ENCODE measurements at regions not wholly inside any gene's neighbourhood (a gene's known extent, or its start where the extent isn't known, plus 50 kb on each side); places are given as distances from the start of the nearest gene placed in this dataset.

DNA sequence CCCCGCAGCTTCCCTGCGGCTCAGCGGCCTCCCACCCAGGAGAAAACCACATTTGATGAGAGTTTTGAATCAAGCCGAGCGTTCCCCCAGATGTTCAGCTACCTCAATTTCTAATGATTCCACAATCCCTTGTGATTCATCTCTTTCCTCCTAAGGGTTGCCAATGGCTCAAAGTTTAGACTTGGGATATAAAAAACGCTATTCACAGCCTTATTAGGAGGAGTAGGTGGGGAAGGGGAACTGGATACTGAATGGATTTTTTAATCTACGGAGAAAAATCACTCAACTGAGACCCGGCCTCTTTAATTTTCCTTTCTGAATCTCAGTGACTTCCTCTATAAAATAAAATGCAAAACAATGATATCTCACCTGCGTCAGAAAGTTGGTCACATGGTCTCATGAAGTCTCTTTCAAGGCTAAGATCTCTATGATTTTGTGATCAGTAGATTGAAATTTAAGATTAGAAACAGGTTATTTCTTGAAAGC lies 192.6 kb upstream of the TCF4 start:
- no peak for DNase-seq (ENCODE audit: low spot score)

DNA sequence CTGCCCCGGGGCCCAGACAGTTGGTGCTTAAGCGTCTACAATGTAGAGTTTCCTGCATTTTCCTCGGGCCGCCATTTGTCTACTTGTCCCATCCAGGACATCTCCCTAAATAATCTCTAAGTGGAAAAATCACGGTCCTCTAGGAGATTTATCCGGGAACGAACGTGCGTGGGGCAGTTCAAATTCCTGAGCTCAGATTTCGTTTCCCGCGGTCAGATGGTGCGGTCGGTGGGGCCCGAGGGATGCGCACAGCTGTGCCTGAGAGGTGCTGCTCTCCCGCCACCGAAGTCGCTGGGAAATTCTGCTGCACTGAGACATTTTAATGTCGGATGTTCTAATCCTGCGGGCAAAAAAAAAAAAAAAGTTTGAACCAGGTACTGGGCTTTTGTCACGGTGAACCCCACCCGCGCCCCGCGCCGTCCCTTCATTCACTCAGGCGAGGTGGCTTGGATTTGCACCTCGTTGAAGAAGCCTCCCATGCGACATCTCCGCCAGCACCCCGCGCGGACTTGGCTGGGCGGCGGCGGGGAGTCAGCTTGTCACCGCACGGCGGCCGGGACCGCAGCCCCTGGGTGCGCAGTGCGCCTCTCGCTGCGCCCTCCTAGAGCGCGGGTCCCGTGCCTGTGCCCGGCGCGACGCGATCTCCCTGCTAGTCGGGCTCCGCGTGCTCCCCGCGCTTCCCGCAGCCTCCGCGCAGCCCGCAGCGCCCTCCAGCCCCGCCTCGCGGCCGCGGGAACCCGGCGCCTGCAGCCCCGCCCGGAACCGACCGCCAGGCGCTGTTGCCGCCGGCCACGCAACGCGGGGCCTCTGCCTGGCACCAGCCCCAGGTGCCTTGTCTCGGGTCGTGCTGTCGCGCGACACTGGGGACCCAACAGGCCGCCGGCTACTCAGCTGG lies 191.9 kb upstream of the TCF4 start:
- no peak for DNase-seq (ENCODE audit: low spot score)

DNA sequence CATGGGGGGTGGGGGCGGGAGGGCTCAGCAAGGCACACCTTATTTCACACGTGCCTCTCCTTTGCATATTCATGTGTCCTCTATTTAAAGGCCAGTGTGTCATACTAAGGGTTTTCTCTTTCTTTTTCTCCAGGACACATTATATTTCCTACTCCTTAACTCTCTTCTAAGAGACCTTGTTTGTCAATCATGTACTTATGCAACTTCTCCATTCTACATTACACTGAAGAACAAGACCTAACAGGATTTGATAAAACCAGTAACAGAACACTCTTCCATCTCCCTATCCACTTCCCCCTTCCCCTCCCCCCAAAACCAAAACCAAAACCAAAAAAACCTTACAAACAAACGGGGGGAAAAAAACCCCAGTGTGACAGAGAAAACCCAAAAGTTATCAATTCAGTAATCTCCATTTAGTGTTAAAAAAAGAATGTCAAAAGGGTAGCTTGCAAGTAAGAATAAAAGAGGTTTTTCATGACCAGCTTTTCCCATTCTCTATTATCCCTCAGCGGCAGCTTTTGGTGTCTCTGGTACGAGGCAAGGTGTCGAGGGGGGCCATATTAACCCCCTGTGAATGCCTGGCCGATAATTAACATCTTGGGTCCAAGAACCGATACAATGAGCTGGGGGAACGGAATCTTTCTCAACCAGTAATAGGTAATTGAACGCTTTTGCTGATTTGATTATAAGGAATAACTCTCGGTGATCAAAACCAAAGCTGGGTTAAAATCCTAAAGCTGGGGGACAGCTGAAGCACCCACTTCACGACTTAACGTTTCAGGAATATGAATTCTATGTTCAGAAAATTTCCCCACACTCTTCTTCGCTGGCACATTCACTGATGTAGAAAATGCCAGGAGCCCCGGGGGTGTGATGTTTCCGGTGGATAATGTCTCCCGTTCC lies 191.0 kb upstream of the TCF4 start:
- DNase-seq (ENCODE audit: low spot score), result no peak

GRCh38 chr18:55777666-55778304 lies 189.8 kb upstream of the TCF4 start:
- DNase-seq (ENCODE audit: low spot score), result no peak

DNA sequence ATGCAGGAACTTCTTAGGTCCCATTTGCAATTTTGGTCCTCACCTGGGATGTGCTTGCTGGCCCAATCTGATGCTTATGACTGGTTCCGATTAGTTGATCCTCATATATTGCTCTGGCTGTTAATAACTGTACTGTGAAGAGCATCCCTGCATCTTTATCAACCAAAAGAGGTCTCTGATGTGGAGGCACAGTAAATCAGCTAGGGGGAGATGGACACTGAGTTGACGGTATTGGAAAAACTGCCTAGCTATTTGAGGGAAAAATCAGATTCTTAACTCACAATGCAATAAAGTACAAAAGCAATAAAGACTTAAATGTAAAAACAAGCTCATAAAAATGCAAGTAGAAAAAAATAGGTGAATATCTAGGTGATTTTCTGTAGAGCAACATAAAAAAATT lies 188.0 kb upstream of the TCF4 start:
- DNase-seq (ENCODE audit: low spot score), result no peak

DNA sequence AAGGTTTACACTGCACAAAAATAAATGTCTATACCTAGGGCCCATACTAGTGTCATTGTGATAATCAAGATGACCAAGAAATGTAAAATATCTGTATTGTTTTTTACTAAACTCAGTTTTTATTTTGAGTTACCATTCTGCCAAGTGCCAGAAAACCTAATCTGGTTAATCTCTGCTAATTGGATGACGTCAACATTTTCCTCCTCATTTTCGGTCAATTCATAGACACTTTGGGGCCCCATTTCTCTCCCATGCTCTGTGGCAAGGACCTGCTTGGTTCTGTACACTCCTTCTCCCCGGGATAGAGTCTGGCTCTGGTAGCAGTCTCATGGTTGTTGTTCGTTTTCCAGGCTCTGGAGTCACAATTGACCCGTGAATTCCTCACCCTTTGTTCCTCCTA lies 186.5 kb upstream of the TCF4 start:
- DNase-seq (ENCODE audit: low spot score), result no peak

GRCh38 chr18:55768255-55768654 lies 180.3 kb upstream of the TCF4 start:
- no peak for DNase-seq (ENCODE audit: low spot score)

DNA sequence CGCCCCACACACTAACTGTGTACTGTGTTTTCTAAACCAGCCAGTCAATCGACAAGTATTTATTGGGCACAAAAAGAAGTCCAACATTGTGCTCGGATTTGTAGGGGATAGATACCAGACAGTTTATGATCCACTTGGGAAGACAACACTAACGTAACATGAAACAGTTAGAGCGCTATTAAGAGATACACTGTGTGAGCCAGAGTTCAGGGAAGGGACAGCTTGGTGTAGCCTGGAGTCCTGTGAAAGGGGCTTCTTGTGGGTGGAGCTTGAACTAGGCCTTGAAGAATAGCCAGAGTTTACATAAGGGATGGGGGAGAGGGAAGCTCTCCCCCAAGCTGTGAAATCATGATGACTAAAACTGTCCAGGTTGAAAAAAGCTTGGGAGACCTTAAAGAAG lies 176.4 kb upstream of the TCF4 start:
- DNase-seq (ENCODE audit: low spot score), result no peak

GRCh38 chr18:55763805-55764204 lies 175.8 kb upstream of the TCF4 start:
- DNase-seq (ENCODE audit: low spot score), result no peak

DNA sequence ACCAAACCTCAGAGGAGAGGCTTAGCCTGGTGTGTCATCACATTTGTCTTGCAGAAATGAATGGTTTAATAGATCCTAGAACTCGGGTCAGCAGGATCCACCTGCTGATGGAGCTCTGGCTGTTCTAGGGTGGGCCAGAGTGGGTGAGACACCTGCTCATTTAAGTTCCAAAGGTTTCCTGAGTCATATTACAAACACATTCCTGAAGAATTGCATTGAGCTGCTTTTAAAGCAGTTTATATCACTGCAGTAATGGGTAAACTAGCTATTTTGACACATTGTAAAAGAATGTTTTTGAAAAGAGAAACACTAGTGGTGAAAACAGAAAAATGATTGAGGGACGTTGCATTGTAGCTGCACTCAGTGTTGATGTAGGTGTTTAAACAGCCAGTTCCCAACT lies 175.3 kb upstream of the TCF4 start:
- no peak for DNase-seq (ENCODE audit: low spot score)

- no peak for DNase-seq (ENCODE audit: low spot score)
These were observed 174.4 kb upstream of the TCF4 start for GRCh38 chr18:55762424-55762823.

DNA sequence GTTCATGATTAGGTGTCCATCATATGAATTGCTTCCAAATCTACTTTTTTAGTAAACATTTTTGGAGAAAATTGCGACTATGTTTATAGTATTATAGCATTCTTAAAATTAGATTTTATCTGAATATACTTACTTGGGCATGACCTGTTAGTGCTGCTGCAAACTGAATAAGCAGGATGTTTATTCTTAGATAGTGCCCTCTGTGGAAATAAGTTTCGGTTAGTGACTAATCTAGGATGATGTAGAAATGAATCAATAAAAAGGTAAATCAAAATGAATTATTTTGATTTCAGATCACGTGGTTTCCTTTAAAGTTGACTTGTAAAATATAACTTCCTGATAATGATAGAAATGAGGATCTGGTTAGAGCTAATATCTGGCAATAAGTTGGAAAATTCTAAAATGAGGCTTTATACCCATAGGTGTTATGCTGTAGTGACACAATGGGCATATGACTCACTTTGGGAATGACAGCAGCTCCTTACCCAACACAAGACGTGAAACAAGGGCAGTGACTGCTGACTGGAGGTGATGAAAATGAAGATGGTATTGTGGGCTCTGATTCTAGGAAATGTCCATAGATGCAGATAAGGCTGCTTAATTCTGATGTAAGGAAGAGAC lies 165.8 kb upstream of the TCF4 start:
- no peak for DNase-seq (ENCODE audit: low spot score)

GRCh38 chr18:55751476-55751875 lies 163.5 kb upstream of the TCF4 start:
- DNase-seq (ENCODE audit: low spot score), result no peak

DNA sequence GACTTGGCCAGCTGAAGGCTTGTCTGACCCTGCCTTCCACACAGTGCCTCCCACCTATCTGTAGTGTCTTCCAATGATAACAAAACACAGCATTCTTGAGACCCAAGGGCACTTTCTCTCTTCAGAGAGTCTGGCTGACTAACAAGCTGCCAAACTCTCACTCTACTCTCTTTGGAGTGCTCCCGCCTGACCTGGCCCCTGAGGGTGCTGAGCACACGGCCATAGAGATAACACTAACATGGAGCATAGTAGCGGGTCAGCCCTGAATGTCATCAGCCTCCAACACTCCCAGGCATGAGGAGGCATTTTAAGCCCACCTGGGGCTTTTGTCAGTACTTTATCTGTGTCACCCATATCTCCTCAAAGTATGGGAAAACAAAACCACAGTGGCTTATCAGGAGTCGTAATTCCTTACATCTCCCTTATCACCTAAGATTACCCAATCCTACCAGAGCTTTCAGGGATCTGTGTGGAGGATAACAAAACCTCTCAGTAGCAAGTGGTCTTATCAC lies 160.3 kb upstream of the TCF4 start:
- DNase-seq (ENCODE audit: low spot score), result no peak

DNA sequence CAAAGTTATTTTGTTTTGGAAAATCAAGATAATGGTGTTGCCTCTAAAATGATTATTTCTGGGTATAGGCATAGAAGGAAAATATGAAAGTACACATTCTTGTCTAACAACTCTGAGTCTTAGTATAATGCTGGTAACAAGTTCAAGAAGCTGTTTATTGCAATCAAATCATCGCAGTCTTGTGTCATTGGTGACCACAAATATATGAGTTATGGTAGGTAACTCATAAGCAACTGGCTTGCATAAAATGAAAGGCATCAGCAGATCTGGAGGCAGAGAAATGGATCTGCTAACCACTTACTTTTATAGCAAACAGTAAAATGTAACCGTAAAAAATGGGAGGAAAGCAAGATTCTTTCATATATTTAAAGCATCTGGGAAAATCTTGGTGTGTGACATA lies 156.2 kb upstream of the TCF4 start:
- DNase-seq (ENCODE audit: low spot score), result no peak

DNA sequence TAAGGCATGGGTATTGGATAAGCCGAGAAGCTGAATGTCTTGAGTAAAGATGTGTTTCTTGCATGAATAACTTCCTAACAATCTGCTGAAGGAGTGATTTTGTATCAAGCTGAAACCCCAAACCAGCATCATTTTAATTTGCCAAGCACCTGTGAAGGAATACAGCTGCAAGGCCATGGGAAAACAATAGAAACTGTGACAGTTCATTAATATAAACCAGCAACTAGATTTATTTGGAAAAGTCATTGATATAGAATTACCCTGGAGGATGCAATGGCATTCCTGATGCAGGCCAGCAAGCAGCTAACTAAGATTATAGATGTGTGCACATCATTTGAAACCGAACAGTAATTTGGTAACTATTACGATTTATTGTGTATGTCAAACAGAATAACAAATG lies 155.7 kb upstream of the TCF4 start:
- DNase-seq (ENCODE audit: low spot score), result no peak

GRCh38 chr18:55743133-55743532 lies 155.1 kb upstream of the TCF4 start:
- no peak for DNase-seq (ENCODE audit: low spot score)

DNA sequence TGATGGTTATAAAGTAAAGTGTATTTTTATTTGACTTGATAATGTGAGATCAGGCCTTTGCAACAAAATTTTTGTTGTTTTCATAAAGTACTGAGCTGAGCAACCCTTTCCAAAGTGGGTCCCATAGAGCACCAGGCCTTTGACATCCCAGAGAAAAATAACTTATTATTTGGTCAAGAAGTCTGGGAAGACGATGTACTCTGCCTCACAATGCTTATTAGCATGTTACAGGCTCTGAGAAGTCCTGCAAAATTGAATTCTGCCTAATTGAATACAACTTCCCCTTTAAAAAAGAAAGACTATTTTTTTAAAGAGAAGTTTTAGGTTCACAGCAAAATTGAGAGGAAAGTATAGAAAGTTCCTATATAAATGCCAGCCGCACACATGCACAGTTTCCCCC lies 151.5 kb upstream of the TCF4 start:
- DNase-seq (ENCODE audit: low spot score), result no peak

DNA sequence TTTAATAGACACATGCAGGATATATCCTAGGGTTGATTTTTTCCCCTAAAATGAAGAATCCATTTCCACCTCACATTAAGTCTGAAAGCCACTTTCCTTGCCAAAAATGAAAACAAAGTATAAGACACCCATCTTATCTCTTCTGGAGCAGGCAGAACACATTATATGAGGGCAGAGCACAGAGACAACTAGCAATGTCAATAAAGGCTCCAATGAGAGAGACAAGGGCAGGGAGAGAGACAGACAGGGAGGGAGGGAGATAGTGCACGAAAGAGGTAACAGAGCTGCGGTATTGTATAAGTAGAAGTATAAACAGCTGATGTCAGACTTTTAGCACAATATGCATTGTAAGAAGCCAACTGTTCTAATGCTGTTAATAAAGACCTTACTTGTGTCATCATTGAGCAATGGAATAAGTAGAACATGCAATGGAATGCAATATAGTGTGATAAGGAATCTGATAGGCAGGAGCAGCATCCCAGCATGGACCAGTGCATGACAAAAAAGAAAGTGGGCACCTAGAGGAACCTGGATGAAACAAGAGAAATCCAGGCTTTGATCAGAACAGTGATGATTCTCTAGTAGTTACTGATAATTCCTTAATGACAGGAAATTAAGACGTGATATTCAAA lies 150.6 kb upstream of the TCF4 start:
- no peak for DNase-seq (ENCODE audit: low spot score)

DNA sequence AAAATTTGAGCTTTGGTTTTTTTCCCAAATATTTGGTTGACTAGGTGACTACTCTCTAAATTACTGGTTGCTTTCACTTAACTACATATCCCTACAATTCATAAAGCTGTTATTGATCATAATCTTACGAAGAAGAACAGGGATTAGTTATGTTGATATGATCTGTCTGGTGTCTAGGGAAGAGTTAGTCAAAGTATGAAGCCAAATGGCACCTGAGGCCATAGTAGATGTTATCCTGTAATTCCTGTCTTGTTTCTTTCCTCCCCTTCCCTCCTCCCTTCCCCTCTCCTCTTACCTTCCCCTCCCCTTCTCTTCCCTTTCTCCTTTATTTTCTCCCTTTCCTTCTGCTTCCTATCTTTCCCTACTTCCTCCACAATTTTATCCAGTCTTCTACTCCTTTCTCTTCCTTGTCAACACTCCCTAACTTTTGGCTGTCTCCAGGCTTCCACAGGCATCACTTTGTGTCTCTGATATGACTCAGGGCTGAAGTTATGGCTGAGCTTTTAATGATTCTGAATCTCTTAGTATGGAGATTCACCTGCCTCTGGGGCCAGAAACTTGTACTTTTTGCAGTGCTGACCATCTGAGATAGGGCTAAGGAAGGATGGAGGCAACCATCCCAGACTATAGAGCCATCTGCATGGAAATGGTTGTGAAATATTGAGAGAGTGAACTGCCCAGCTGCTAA lies 149.9 kb upstream of the TCF4 start:
- no peak for DNase-seq (ENCODE audit: low spot score)

DNA sequence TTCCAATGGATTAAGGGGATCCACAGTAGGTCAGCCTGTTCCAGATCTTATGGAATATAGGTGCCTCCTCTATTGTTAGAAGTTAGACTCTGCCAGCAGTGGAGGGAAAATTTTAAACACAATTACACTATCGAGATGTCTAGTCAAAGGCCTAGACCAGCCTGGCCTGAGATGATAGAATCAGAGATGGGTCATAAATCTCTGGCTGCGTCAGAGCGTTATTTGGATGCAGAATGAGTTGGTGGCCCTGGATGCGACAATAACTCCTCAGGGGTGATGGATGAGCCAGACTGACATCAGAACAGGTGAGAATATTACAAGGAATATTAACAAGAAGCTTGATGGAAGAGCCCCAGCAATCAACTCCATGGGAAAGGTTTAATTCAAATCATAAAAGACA lies 149.3 kb upstream of the TCF4 start:
- DNase-seq (ENCODE audit: low spot score), result no peak
